Loucy (cell line): ENCODE measurements at regions not wholly inside any gene's neighbourhood (a gene's known extent, or its start where the extent isn't known, plus 50 kb on each side); places are given as distances from the start of the nearest gene placed in this dataset.

Source experiments
- CTCF ChIP-seq: fragments of 200-600 bp; sonication (generic); conservative IDR thresholded peaks from 2 replicates; pipeline ENCODE4 v1.5.1; 2014; ENCODE audit warnings: mild to moderate bottlenecking, antibody characterized with exemption, low read length
- EZH2phosphoT487 ChIP-seq: fragments of 200-600 bp; IDR thresholded peaks from 2 replicates; pipeline ENCODE4 v1.6.1; 2018; ENCODE audit warnings: antibody characterized with exemption, mild to moderate bottlenecking, moderate library complexity, borderline replicate concordance

GRCh38 chr1:60502506-60502905 lies 428.9 kb upstream of the C1orf87 start:
- TF ChIP-seq CTCF (no peak), EZH2phosphoT487 (no peak)
